ENCODE measurements at regions not wholly inside any gene's neighbourhood (a gene's known extent, or its start where the extent isn't known, plus 50 kb on each side); places are given as distances from the start of the nearest gene placed in this dataset.
"Not testable (repeated sequence)": the region's sequence is repeated elsewhere in the genome, so short reads cannot be mapped to it uniquely, and the experiment has no call there.

DNA sequence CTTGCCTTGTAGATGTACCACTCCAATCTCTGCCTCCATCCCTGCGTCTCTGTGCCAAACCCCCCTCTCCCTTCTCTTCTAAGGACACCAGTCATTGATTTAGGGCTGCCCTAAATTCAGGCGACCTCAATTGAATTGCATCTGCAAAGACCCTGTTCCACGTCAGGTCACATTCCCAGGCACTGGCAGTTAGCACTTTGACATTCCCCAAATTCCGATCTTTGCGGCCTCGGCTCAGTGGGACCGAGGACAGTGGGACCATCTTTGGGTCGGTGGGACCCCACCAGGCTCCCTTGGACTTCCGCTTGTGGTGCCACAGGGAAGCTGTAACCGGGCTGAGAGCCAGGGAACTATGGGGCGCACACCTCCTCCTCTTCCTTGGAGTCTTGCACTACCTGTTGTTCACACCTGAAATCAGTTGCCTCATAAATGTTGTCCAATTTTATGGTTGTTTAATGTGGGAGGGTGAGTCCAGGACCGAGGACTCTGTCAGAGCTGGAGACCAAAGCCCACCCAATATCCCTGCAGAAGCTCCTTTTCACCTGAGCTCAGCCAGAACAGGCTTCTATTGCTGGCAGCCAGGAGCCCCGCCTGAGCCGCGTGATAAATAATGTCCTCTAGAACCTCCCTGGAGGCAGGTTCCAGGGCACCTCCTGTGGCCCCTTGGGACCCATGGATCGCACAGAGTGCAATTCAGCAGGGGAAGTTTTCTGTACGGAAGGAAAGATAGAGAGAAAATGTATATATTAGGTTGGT lies 271.6 kb downstream of the EIPR1 start (continued):
- TF ChIP-seq, protein P1, sequence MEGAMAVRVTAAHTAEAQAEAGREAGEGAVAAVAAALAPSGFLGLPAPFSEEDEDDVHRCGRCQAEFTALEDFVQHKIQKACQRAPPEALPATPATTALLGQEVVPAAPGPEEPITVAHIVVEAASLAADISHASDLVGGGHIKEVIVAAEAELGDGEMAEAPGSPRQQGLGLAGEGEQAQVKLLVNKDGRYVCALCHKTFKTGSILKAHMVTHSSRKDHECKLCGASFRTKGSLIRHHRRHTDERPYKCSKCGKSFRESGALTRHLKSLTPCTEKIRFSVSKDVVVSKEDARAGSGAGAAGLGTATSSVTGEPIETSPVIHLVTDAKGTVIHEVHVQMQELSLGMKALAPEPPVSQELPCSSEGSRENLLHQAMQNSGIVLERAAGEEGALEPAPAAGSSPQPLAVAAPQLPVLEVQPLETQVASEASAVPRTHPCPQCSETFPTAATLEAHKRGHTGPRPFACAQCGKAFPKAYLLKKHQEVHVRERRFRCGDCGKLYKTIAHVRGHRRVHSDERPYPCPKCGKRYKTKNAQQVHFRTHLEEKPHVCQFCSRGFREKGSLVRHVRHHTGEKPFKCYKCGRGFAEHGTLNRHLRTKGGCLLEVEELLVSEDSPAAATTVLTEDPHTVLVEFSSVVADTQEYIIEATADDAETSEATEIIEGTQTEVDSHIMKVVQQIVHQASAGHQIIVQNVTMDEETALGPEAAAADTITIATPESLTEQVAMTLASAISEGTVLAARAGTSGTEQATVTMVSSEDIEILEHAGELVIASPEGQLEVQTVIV (CRISPR knock-in tag; IDR thresholded peaks at IDR 0.05; ENCODE audit: borderline replicate concordance) = no peak
- no peak for TF ChIP-seq BACH1 (tag; IDR thresholded peaks at IDR 0.05)
- no peak for TF ChIP-seq HNRNPH1 (optimal IDR thresholded peaks at IDR 0.05; ENCODE audit: low read depth, low read length)
- TF ChIP-seq ZBTB17 (CRISPR knock-in tag; IDR thresholded peaks at IDR 0.05) = no peak
- TF ChIP-seq ZNF445 (CRISPR knock-in tag; IDR thresholded peaks at IDR 0.05; ENCODE audit: low read depth) = no peak
- no peak for TF ChIP-seq RNF2 (IDR thresholded peaks at IDR 0.05)

DNA sequence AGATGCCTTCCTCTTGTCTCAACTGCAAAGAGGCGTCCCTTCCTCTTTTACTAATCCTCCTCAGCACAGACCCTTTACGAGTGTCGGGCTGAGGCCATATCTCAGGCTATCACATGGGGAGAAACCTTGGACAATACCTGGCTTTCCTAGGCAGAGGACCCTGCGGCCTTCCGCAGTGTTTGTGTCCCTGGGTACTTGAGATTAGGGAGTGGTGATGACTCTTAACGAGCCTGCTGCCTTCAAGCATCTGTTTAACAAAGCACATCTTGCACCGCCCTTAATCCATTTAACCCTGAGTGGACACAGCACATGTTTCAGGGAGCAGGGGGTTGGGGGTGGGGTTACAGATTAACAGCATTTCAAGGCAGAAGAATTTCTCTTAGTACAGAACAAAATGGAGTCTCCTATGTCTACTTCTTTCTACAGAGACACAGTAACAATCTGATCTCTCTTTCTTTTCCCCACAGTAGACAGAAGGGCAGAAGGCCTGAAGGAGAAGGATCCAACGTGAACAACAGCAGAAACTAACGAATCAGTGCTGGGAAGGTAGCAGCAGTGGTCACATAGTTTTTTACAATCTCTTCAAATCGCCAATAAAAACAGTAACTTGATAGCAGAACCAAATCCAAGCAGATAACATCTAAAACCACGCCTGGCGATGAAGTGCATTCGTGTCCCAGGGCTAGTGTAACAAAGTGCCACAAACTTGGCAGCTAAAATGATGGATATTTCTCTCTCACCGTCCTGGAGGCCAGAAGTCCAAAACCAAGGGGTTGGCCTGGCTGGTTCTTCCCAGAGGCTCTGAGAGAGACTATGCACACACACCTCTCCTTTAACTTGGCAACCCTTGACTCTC lies 272.4 kb downstream of the EIPR1 start:
- BruUV-seq (replicated peaks); H3K79me2 ChIP-seq (ENCODE audit: control insufficient read depth, insufficient read depth, low read length); intact Hi-C loops (cut with micrococcal nuclease); H2AFZ ChIP-seq (ENCODE audit: low read depth, low read length); H4K20me1 ChIP-seq (replicated peaks; ENCODE audit: control insufficient read depth, insufficient read depth, low read length); POLR2A ChIA-PET; CTCF ChIA-PET (ENCODE audit: low intra/inter-chr PET ratio); H3K9me3 ChIP-seq (replicated peaks; ENCODE audit: control insufficient read depth, insufficient read depth, low read depth, low read length); H3K9me1 ChIP-seq (ENCODE audit: control insufficient read depth, insufficient read depth, low read length); H3K4me3 ChIP-seq; H3K36me3 ChIP-seq (ENCODE audit: control insufficient read depth, insufficient read depth, low read length); H3K9ac ChIP-seq (ENCODE audit: insufficient read depth in 1 of 2, low read depth in 2 of 2, low read length in 2 of 2); in situ Hi-C loops (cut with MboI); H3K27ac ChIP-seq (ENCODE audit: extremely low read depth, low read depth, low read length): not testable (repeated sequence)
- 0% methylated on average over 11 of the region's 14 CpGs for whole genome bisulfite sequencing (ENCODE audit: insufficient coverage, low coverage, missing lambda C conversion rate)
- Histone ChIP-seq H3K4me1 (replicated peaks in 1 of 2; ENCODE audit: control insufficient read depth in 2 of 2, insufficient read depth in 2 of 2, low read length in 2 of 2) (peaks cover 4 to 18% of the 10 kb centered on the region in 2 experiments; a peak in 4 of 5 replicates), H3K27me3 (ENCODE audit: control insufficient read depth in 2 of 2, insufficient read depth in 2 of 2, low read length in 2 of 2) (peaks cover 42 to 77% of the 10 kb centered on the region in 2 experiments), H3K4me2 (ENCODE audit: insufficient read depth, low read length) (peak overlapping the region; percentile 18; the same call in 1 of the 2 replicates)
- peak; percentile 35 for FAIRE-seq
- peak; percentile 42 for ATAC-seq
- DNase-seq (ENCODE audit: extremely low read depth in 1 of 4, low spot score in 3 of 4) = peak in 1 of 4 experiments; percentile 56
- peak; percentile 90 for TF ChIP-seq TCF3 (CRISPR knock-in tag; IDR thresholded peaks at IDR 0.05)
- TF ChIP-seq SMAD4 (CRISPR knock-in tag; conservative IDR thresholded peaks at IDR 0.05) = peak; percentile 66
- peak; percentile 92 for TF ChIP-seq CBFA2T3 (IDR thresholded peaks at IDR 0.05)
- peak; percentile 79 for TF ChIP-seq ARID1B (IDR thresholded peaks at IDR 0.05)
- TF ChIP-seq GATA2 (CRISPR knock-in tag; IDR thresholded peaks at IDR 0.05) = peak; percentile 74
- TF ChIP-seq KDM1A (IDR thresholded peaks at IDR 0.05) = peak; percentile 58 to 65; a peak in 3 of 4 replicates
- TF ChIP-seq CXXC5 (CRISPR knock-in tag; IDR thresholded peaks at IDR 0.05) = peak; percentile 77
- TF ChIP-seq PHB2 (IDR thresholded peaks at IDR 0.05; ENCODE audit: low read depth) = peak; percentile 44; the same call in 1 of the 2 replicates
- TF ChIP-seq BCOR (IDR thresholded peaks at IDR 0.05) = peak; percentile 60
- TF ChIP-seq TRIM24 (IDR thresholded peaks at IDR 0.05) = peak; percentile 65 to 69; a peak in 2 of 4 replicates
- TF ChIP-seq ZNF583 (CRISPR knock-in tag; IDR thresholded peaks at IDR 0.05) = peak; percentile 9; the same call in 1 of the 2 replicates
- peak; percentile 73 for TF ChIP-seq SPI1 (IDR thresholded peaks at IDR 0.05; ENCODE audit: borderline replicate concordance, low read depth, low read length)
- TF ChIP-seq SOX6 (IDR thresholded peaks at IDR 0.05) = peak; percentile 39; the same call in 1 of the 2 replicates
- 0 out of 2 replicates have a peak, but pooled peaks have one; percentile 32 for TF ChIP-seq POLR2AphosphoS5 (IDR thresholded peaks at IDR 0.05; ENCODE audit: control insufficient read depth, insufficient read depth, low read depth, low read length)
- TF ChIP-seq TAL1 (IDR thresholded peaks at IDR 0.05) = peak; percentile 81
- peak; percentile 69; the same call in 1 of the 2 replicates for TF ChIP-seq MTA2 (IDR thresholded peaks at IDR 0.05; ENCODE audit: low read depth)

Data from K562 (cell line).